Embryonic facial prominence (tissue), 1 donor: ENCODE measurements at regions not wholly inside any gene's neighbourhood (a gene's known extent, or its start where the extent isn't known, plus 50 kb on each side); places are given as distances from the start of the nearest gene placed in this dataset.

Experiments
- DNase-seq: peaks from one replicate; pipeline ENCODE4 v3.0.0-alpha.2; 2016; ENCODE audit errors: extremely low spot score

GRCh38 chr13:107342747-107343146 is 774.8 kb upstream of the ARGLU1 start:
- no peak for DNase-seq

GRCh38 chr13:107339209-107339608 is 771.3 kb upstream of the ARGLU1 start:
- no peak for DNase-seq

DNA sequence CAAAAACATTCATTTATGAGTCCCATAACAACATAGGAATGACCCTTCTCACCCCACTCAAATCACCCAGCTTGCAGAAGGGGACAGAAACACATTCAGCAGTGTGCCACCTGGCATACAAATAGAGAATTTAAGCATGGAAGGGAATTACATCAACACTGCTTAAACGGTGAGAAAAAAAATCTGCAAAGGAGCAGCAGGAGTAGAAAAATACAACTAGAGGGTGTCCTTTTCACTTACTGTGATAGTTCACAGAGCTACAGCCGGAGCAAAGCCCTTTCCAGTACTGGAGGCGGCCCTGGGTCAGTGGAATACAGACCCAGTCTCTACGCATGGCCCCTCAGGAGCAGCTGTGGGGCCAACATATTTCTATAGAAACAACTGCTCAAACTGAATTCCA is 764.3 kb upstream of the ARGLU1 start:
- no peak for DNase-seq

DNA sequence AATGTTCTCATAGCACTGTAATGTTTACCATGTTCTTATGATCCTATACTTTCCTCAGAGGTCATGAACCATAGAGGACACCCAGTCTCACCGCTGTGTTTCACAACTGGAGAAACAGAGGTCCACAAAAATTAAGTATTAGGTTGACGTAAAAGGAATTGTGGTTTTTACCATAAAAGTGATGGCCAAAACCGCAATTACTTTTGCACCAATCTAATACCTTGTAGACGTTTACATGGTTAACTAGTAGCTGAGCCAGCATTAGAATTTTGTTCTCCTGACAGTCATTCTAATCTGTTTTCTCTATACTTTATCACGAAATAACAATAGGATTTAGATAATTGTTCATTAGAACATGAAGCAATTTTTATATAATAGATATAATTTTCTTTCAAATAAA is 763.4 kb upstream of the ARGLU1 start:
- no peak for DNase-seq

- no peak for DNase-seq
Measured at GRCh38 chr13:107330484-107330883, 762.5 kb upstream of the ARGLU1 start.

- no peak for DNase-seq
Measured at GRCh38 chr13:107329991-107330390, 762.1 kb upstream of the ARGLU1 start.

GRCh38 chr13:107324416-107325204 is 756.7 kb upstream of the ARGLU1 start:
- DNase-seq, result no peak

DNA sequence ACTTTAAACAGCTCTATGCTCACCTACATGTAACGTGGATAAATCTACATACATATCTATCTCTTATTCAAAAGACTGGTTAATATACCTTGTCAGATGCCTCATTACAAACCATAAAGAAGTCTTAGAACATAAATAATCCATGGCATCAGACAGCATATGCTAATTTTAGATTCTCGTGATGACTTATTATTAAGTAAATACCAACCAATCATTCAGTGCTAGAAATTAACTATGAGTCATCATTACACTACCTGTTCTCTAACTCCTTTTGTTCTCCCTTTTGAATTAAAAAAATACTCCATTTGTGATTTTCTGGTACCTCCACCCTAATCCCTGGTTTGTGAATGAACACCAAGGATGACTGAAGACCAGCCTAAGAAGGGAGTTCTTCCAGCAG is 754.3 kb upstream of the ARGLU1 start:
- no peak for DNase-seq

- DNase-seq, result no peak
Measured at GRCh38 chr13:107305178-107305577, 737.2 kb upstream of the ARGLU1 start.

- DNase-seq, result no peak
Measured at GRCh38 chr13:107301724-107302374, 733.9 kb upstream of the ARGLU1 start.

DNA sequence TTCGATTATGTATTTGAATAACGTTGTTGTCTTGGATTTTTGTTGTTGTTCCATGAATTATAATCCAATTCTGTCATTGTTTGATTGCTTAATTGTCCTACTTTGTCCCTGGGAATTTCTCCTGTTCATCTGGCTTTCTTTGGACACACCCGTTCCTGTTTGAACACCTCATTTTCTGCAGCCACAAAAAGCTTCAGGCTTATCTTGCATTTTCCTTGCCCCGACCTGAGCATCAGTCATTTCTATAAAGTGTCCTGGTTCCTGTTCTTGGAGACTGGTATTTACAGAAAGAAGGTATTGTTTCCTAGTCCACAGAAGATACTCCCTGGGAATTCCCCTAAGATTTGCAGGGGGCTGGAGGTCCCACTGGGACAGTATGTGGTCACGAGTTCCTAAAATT is 731.8 kb upstream of the ARGLU1 start:
- no peak for DNase-seq

DNA sequence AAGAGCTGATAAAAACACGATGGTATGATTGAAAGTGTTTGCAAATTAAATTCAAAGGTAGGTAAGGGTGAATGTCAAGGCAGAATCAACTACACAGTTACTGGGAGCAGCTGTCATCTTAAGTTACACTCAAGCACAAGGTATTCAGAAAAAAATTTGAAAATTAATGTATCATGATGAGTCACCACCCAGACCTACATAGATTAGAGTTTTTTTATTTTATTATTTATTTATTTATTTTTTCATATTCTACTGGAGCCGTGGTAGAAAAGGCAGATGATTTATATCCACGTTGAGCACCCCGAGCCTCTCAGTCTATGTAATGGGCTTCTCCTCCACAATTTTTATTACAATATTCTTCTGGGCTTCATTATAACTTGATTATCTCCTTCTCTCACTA is 728.9 kb upstream of the ARGLU1 start:
- no peak for DNase-seq

- DNase-seq, result no peak
Measured at GRCh38 chr13:107295416-107296140, 727.6 kb upstream of the ARGLU1 start.

DNA sequence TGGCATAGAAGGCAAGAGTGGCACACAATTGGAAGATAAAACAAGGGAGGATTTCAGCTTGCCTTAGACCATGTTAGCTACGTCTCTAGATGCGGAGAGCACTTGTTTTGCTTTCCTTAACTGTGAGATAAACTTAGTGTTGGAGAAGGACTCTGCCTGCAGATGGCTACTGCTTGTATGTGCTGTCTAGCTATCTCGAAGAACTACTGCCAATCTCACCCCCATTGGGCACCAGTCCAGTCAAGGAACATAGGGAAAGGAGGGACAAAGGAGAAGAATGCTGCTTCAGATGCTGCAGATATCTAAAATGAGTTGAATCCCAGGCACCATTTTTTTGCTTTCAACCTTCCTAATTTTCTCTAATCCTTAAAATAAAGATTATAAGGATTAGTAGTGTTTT is 726.0 kb upstream of the ARGLU1 start:
- no peak for DNase-seq

DNA sequence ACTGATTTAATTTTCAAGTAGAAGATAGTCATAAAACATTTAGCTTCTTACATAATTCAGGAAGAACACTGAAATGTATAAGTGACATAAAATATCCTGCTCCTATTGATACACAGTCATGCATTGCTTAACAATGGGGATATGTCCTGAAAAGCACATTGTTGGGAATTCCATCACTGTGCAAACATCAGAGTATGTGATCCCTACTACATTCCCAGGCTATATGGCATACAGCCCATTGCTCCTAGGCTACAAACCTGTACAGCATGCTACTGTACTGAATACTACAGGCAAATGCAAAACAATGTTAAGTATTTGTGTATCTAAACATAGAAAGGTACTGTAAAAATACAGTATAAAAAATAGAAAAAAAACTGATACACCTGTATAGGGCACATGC is 723.9 kb upstream of the ARGLU1 start:
- no peak for DNase-seq

DNA sequence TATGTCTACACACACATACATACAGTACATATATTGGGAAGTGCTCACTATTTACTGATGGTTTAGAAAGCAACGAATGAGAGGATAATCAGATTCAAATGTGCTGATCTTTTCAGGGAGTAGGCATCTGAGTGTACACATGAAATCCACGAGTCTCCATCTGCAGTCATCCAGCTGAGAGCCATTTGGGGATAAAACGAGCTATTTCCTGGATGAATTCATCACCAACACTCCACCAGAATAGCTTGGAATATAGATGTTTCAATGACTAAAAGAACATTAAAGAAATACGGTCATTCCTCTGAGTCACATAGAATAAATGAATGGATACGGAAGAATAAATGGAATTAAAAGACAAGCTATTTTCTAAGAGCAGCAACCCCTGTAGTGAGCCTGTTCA is 721.6 kb upstream of the ARGLU1 start:
- no peak for DNase-seq

DNA sequence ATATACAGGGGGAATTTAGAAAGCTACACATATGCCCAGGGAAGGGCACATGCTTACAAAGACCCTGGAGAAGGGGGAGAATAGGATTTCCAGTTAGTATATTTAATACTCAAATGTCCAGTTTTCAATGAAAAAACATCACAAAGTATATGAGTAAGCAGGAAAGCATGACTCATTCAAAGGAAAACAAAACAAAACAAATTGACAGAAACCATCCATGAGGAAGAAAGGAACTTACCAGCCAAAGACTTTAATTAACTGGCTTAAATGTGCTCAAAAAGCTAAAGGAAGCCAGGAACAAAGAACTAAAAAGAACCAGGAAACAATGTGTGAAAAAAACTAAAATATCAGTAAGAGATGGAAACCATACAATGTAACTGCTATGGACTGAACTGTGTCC is 716.2 kb upstream of the ARGLU1 start:
- no peak for DNase-seq

- no peak for DNase-seq
Measured at GRCh38 chr13:107277911-107278310, 710.0 kb upstream of the ARGLU1 start.

- no peak for DNase-seq
Measured at GRCh38 chr13:107276936-107277335, 709.0 kb upstream of the ARGLU1 start.

- no peak for DNase-seq
Measured at GRCh38 chr13:107275945-107276614, 708.1 kb upstream of the ARGLU1 start.

DNA sequence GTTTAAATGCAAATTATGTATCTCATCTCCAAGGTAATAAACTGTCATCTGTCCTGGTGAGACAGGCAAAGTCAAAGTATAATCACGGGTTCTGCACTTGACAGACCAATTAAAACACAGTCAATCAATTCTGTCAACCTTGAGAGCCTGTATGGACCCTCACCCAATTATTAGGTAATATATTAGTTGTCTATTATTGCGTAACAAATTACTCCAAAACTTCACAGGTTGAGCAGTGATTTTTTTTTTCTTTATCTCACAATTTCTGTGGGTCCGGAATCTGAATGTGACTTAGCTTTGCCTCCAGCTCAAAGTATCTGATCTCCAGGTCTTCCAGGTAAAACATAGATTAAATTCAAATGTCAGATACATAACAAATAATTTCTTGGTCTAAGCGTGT is 707.4 kb upstream of the ARGLU1 start:
- no peak for DNase-seq

GRCh38 chr13:107271227-107271626 is 703.3 kb upstream of the ARGLU1 start:
- no peak for DNase-seq
